DOHH2 (cell line): ENCODE measurements at regions not wholly inside any gene's neighbourhood (a gene's known extent, or its start where the extent isn't known, plus 50 kb on each side); places are given as distances from the start of the nearest gene placed in this dataset.

Experiments used
- EZH2phosphoT487 ChIP-seq: fragments of 200-600 bp; sonication (generic); IDR thresholded peaks from 2 replicates; pipeline ENCODE4 v1.6.1; 2017; ENCODE audit warnings: borderline replicate concordance, mild to moderate bottlenecking, antibody characterized with exemption, low read length, moderate library complexity, mixed read lengths
- TF ChIP-seq, protein P1 (sequence below): fragments of 200-600 bp; sonication (generic); IDR thresholded peaks from one replicate; pipeline ENCODE4 v1.5.1; 2014; ENCODE audit warnings: antibody characterized with exemption, mild to moderate bottlenecking, low read depth, low read length; ENCODE audit not compliant: poor library complexity, severe bottlenecking

DNA sequence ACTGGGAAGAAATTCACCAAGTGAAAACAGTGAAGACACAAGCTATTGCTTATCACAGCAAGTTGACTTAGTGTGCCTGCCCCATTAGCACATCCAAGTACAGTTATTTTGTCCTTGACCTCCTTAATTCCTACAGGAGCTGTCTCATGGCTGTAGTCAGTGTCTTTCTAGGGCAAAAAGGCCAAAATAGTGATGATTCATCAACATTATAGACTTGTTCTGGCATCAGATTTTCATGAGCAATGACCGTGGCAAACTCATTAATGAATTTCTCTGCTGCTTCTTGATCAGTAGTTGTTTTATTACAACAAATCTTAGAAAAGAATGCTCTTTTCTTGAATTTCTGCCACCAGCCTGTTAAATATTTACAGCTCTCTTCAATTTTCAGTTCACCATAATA, 1169.3 kb upstream of the DDX18 start:
- TF ChIP-seq, protein P1, sequence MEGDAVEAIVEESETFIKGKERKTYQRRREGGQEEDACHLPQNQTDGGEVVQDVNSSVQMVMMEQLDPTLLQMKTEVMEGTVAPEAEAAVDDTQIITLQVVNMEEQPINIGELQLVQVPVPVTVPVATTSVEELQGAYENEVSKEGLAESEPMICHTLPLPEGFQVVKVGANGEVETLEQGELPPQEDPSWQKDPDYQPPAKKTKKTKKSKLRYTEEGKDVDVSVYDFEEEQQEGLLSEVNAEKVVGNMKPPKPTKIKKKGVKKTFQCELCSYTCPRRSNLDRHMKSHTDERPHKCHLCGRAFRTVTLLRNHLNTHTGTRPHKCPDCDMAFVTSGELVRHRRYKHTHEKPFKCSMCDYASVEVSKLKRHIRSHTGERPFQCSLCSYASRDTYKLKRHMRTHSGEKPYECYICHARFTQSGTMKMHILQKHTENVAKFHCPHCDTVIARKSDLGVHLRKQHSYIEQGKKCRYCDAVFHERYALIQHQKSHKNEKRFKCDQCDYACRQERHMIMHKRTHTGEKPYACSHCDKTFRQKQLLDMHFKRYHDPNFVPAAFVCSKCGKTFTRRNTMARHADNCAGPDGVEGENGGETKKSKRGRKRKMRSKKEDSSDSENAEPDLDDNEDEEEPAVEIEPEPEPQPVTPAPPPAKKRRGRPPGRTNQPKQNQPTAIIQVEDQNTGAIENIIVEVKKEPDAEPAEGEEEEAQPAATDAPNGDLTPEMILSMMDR: no peak
- no peak for TF ChIP-seq EZH2phosphoT487
